B cell (primary cell): ENCODE measurements at regions not wholly inside any gene's neighbourhood (a gene's known extent, or its start where the extent isn't known, plus 50 kb on each side); places are given as distances from the start of the nearest gene placed in this dataset.

Source experiments
- ATAC-seq: fragments of 200-7000 bp; cut with Tn5 transposase; one replicate; pipeline ENCODE4 v1.10.0; 2021; ENCODE audit warnings: low read depth, mild to moderate bottlenecking, moderate number of reproducible peaks, moderate library complexity
- CTCF ChIA-PET: fragments of 350-600 bp; sonication (Branson Sonifier 250); formaldehyde crosslinking; loops from one replicate; lab custom pipeline; 2021; ENCODE audit warnings: antibody characterized with exemption, inconsistent platforms; lab: Charles Lee
- POLR2A ChIA-PET: fragments of 350-600 bp; sonication (Branson Sonifier 250); formaldehyde crosslinking; loops from one replicate; lab custom pipeline; 2021; ENCODE audit warnings: antibody characterized with exemption; lab: Charles Lee
- DNase-seq: peaks from one replicate; pipeline ENCODE4 v3.0.0; 2013
- H2AFZ ChIP-seq: 2 replicates; pipeline ENCODE4 v1.6.1; 2012; ENCODE audit warnings: mild to moderate bottlenecking, low read depth, low read length; ENCODE audit not compliant: insufficient read depth, poor library complexity, severe bottlenecking
- H3K27ac ChIP-seq, 2 donors: 1 replicate in 1 of 2; 2 replicates in 1 of 2; pipeline ENCODE4 v1.5.1; 2012 to 2013; ENCODE audit warnings: low read length in 2 of 2, mild to moderate bottlenecking in 2 of 2, moderate library complexity in 1 of 2
- H3K27me3 ChIP-seq, 4 experiments: fragments of 200-600 bp in 1 of 4; sonication (generic) in 1 of 4; replicated peaks in 1 of 4; 1 replicate in 2 of 4; 2 replicates in 2 of 4; pipeline versions ENCODE4 v1.6.1 to v1.7.0; 2013 to 2016; ENCODE audit warnings: low read length in 3 of 4, mild to moderate bottlenecking in 2 of 4, mixed read lengths in 1 of 4, moderate library complexity in 1 of 4; ENCODE audit not compliant: insufficient read depth in 4 of 4, control insufficient read depth in 3 of 4; ENCODE audit errors: control extremely low read depth in 1 of 4
- H3K36me3 ChIP-seq, 2 experiments: replicated peaks in 1 of 2; 1 replicate in 1 of 2; 2 replicates in 1 of 2; pipeline versions ENCODE4 v1.6.1 to v1.7.1; 2013; ENCODE audit warnings: low read length in 1 of 2; ENCODE audit not compliant: insufficient read depth in 2 of 2, control insufficient read depth in 1 of 2; ENCODE audit errors: control extremely low read depth in 1 of 2, extremely low read depth in 1 of 2
- H3K4me1 ChIP-seq, 2 donors: fragments of 200-600 bp in 1 of 2; sonication (generic) in 1 of 2; 1 replicate in 1 of 2; 2 replicates in 1 of 2; pipeline versions ENCODE4 v1.5.1 to v1.6.1; 2013 to 2017; ENCODE audit warnings: low read length in 2 of 2; ENCODE audit not compliant: control insufficient read depth in 2 of 2, insufficient read depth in 2 of 2
- H3K4me2 ChIP-seq: replicated peaks from 2 replicates; pipeline ENCODE3; 2012; ENCODE audit warnings: mild to moderate bottlenecking, low read depth, low read length; ENCODE audit not compliant: poor library complexity, severe bottlenecking
- H3K4me3 ChIP-seq, 5 experiments: fragments of 200-600 bp in 1 of 5; sonication (generic) in 1 of 5; 1 replicate in 3 of 5; 2 replicates in 2 of 5; pipeline versions ENCODE4 v1.5.1 to v1.7.0; 2011 to 2016; ENCODE audit warnings: low read length in 4 of 5, mild to moderate bottlenecking in 4 of 5, low read depth in 2 of 5, control low read depth in 1 of 5, moderate library complexity in 1 of 5; ENCODE audit not compliant: insufficient read depth in 1 of 5; ENCODE audit errors: control extremely low read depth in 1 of 5, extremely low read depth in 1 of 5
- H3K79me2 ChIP-seq: fragments of 200-600 bp; sonication (generic); one replicate; pipeline ENCODE4 v1.6.0; 2016; ENCODE audit warnings: low read length; ENCODE audit not compliant: control insufficient read depth, insufficient read depth
- H3K9ac ChIP-seq: fragments of 200-600 bp; sonication (generic); 2 replicates; pipeline ENCODE4 v1.6.1; 2017; ENCODE audit warnings: mild to moderate bottlenecking, low read length, moderate library complexity
- H3K9me3 ChIP-seq, 3 donors: one replicate each; pipeline versions ENCODE4 v1.6.1 to v1.7.1; 2013; ENCODE audit warnings: low read length in 2 of 3; ENCODE audit not compliant: control insufficient read depth in 2 of 3, insufficient read depth in 1 of 3; ENCODE audit errors: control extremely low read depth in 1 of 3
- H4K20me1 ChIP-seq: 2 replicates; pipeline ENCODE4 v1.6.0; 2012; ENCODE audit warnings: mild to moderate bottlenecking, low read length; ENCODE audit not compliant: insufficient read depth, control insufficient read depth, poor library complexity, severe bottlenecking
- H3K27ac Mint-ChIP-seq: one replicate; pipeline ENCODE4 v1.8.0; 2021; ENCODE audit warnings: mixed read lengths
- H3K27me3 Mint-ChIP-seq: one replicate; pipeline ENCODE4 v1.8.0; 2021; ENCODE audit warnings: mixed read lengths
- H3K4me1 Mint-ChIP-seq: one replicate; pipeline ENCODE4 v1.8.0; 2021; ENCODE audit warnings: mixed read lengths
- H3K4me3 Mint-ChIP-seq: one replicate; pipeline ENCODE4 v1.8.0; 2021; ENCODE audit warnings: mixed read lengths
- H3K9me3 Mint-ChIP-seq: one replicate; pipeline ENCODE4 v1.8.0; 2022; ENCODE audit warnings: mixed read lengths; ENCODE audit not compliant: insufficient read depth
- EZH2 ChIP-seq: IDR thresholded peaks from 2 replicates; pipeline ENCODE4 v1.6.1; 2012; ENCODE audit warnings: borderline replicate concordance, low read depth, mild to moderate bottlenecking, moderate library complexity, low read length; ENCODE audit not compliant: insufficient read depth, poor library complexity, severe bottlenecking
- WGBS: methylation state at CpG from one replicate; pipeline ENCODE4 v1.1.5; 2013; ENCODE audit warnings: missing lambda C conversion rate; ENCODE audit not compliant: insufficient coverage; 5-methylcytosine and 5-hydroxymethylcytosine counted together
- intact Hi-C: fragments of 100-400 bp; cut with micrococcal nuclease; formaldehyde crosslinking; loops from one replicate; pipeline ENCODE4 v1.10.0; 2022
- TF ChIP-seq, protein P1 (sequence below): fragments of 200-600 bp; IDR thresholded peaks from one replicate; pipeline ENCODE4 v1.8.0; 2022; ENCODE audit warnings: antibody characterized with exemption, mild to moderate bottlenecking

- POLR2A ChIA-PET = no interaction called here
- CTCF ChIA-PET = interaction anchor here (0.7 to 1.4 kb wide), 3 partner anchors 9 to 179 kb away, joined by 3 to 7 read pairs (median 5); no protein-coding TSS in a partner anchor
- no peak overlapping the region for H2AFZ ChIP-seq
These were observed 128.1 kb upstream of the STK26 start for GRCh38 chrX:131894995-131895394.

GRCh38 chrX:131895807-131896206, 127.3 kb upstream of the STK26 start:
- H3K4me3 Mint-ChIP-seq = no peak overlapping the region
- WGBS = no CpG with 5 or more reads among the region's 3 CpGs
- no peaks in the 10 kb centered on the region for H3K4me1 Mint-ChIP-seq
- no peak overlapping the region for H3K4me2 ChIP-seq
- TF ChIP-seq, protein P1, sequence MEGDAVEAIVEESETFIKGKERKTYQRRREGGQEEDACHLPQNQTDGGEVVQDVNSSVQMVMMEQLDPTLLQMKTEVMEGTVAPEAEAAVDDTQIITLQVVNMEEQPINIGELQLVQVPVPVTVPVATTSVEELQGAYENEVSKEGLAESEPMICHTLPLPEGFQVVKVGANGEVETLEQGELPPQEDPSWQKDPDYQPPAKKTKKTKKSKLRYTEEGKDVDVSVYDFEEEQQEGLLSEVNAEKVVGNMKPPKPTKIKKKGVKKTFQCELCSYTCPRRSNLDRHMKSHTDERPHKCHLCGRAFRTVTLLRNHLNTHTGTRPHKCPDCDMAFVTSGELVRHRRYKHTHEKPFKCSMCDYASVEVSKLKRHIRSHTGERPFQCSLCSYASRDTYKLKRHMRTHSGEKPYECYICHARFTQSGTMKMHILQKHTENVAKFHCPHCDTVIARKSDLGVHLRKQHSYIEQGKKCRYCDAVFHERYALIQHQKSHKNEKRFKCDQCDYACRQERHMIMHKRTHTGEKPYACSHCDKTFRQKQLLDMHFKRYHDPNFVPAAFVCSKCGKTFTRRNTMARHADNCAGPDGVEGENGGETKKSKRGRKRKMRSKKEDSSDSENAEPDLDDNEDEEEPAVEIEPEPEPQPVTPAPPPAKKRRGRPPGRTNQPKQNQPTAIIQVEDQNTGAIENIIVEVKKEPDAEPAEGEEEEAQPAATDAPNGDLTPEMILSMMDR = no peak
- TF ChIP-seq EZH2 = no peak
- no peaks in the 10 kb centered on the region for H4K20me1 ChIP-seq
- DNase-seq (no peak), ATAC-seq (no peak)
- CTCF ChIA-PET = interaction anchor here (0.7 to 1.4 kb wide), 6 partner anchors 10 to 736 kb away, joined by 3 to 7 read pairs (median 4); no protein-coding TSS in a partner anchor
- intact Hi-C loops = no loop called here
- H3K4me3 ChIP-seq = no peak overlapping the region
- no peaks in the 10 kb centered on the region for H3K79me2 ChIP-seq
- no peak overlapping the region for H3K9ac ChIP-seq
- H3K27ac Mint-ChIP-seq = no peak overlapping the region
- H3K27me3 ChIP-seq = no peaks in the 10 kb centered on the region
- no peaks in the 10 kb centered on the region for H3K9me3 ChIP-seq
- POLR2A ChIA-PET = no interaction called here
- peaks cover 3% of the 10 kb centered on the region for H3K27me3 Mint-ChIP-seq
- no peaks in the 10 kb centered on the region for H3K4me1 ChIP-seq
- H3K36me3 ChIP-seq = no peaks in the 10 kb centered on the region
- no peaks in the 10 kb centered on the region for H3K9me3 Mint-ChIP-seq
- H3K27ac ChIP-seq = no peak overlapping the region
- H2AFZ ChIP-seq = no peak overlapping the region

More at GRCh38 chrX:131894995-131895394, 128.1 kb upstream of the STK26 start:
- DNase-seq = no peak
- Histone ChIP-seq H3K4me2 (no peak overlapping the region), H3K27ac (no peak overlapping the region), H3K36me3 (no peaks in the 10 kb centered on the region), H3K79me2 (no peaks in the 10 kb centered on the region), H4K20me1 (no peaks in the 10 kb centered on the region), H3K4me3 (no peak overlapping the region), H3K9me3 (no peaks in the 10 kb centered on the region), H3K27me3 (no peaks in the 10 kb centered on the region), H3K9ac (no peak overlapping the region), H3K4me1 (no peaks in the 10 kb centered on the region)
- Mint-ChIP-seq H3K27me3 (peaks cover 3% of the 10 kb centered on the region), H3K4me3 (no peak overlapping the region), H3K4me1 (no peaks in the 10 kb centered on the region), H3K9me3 (no peaks in the 10 kb centered on the region), H3K27ac (no peak overlapping the region)
- no CpG with 5 or more reads among the region's 1 CpG for WGBS
- no peak for TF ChIP-seq EZH2
- TF ChIP-seq, protein P1 = no peak
- intact Hi-C loops = no loop called here
- no peak for ATAC-seq
